ENCODE measurements at regions not wholly inside any gene's neighbourhood (a gene's known extent, or its start where the extent isn't known, plus 50 kb on each side); places are given as distances from the start of the nearest gene placed in this dataset.

DNA sequence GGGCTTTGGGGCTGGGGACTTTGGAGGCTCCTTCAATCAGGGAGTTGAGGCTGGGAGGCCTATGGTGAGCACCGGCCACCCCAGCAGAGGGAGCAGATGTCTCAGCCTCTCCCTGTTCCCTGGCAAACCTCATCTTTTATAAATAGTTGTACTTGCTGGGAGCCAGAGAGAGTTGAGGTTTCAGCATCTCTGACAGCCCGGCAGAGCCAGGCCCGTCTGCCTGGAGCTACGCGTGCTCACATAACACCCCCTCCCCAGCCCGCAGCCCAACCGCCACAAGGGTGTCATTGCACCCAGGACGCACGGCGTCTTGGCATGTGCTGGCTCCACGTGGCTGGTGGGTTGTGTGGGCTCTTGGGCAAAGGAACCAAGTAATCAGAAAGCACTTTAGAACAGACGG is 127.1 kb downstream of the CHST1 start:
- TF ChIP-seq, protein P1, sequence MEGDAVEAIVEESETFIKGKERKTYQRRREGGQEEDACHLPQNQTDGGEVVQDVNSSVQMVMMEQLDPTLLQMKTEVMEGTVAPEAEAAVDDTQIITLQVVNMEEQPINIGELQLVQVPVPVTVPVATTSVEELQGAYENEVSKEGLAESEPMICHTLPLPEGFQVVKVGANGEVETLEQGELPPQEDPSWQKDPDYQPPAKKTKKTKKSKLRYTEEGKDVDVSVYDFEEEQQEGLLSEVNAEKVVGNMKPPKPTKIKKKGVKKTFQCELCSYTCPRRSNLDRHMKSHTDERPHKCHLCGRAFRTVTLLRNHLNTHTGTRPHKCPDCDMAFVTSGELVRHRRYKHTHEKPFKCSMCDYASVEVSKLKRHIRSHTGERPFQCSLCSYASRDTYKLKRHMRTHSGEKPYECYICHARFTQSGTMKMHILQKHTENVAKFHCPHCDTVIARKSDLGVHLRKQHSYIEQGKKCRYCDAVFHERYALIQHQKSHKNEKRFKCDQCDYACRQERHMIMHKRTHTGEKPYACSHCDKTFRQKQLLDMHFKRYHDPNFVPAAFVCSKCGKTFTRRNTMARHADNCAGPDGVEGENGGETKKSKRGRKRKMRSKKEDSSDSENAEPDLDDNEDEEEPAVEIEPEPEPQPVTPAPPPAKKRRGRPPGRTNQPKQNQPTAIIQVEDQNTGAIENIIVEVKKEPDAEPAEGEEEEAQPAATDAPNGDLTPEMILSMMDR (IDR thresholded peaks at IDR 0.05; ENCODE audit: control insufficient read depth, insufficient read depth, low read depth, low read length, missing control alignments): no peak
- no peak for DNase-seq (ENCODE audit: low read depth)
- H3K4me3 ChIP-seq (ENCODE audit: control insufficient read depth, low read depth, low read length): no peak overlapping the region

DNA sequence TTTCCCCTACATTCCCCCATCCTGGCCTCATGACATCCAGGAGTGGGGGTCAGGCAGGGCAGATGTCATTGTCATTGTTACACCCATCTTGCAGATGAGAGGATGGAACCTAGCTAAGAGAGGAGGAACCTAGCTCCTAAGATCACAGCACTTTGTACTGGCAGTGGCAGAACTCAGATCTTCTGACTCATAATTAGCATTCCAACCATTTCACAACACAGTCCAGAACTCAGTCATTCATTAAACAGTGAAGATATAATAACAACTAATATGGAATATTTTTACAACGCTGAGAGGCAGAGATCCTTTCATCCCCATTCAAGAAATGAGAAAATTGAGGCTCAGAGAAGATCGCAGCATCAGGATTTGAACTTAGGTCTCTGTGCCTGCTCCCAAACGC is 127.8 kb downstream of the CHST1 start:
- DNase-seq (ENCODE audit: low read depth): no peak
- TF ChIP-seq, protein P1 (IDR thresholded peaks at IDR 0.05; ENCODE audit: control insufficient read depth, insufficient read depth, low read depth, low read length, missing control alignments): no peak
- H3K4me3 ChIP-seq (ENCODE audit: control insufficient read depth, low read depth, low read length): no peak overlapping the region

- no peak overlapping the region for H3K4me3 ChIP-seq (ENCODE audit: control insufficient read depth, low read depth, low read length)
- DNase-seq (ENCODE audit: low read depth): no peak
Observed at GRCh38 chr11:45535033-45535432, 130.4 kb downstream of the CHST1 start.

GRCh38 chr11:45534132-45534531 is 131.3 kb downstream of the CHST1 start:
- no peak overlapping the region for H3K4me3 ChIP-seq (ENCODE audit: control insufficient read depth, low read depth, low read length)
- TF ChIP-seq, protein P1 (IDR thresholded peaks at IDR 0.05; ENCODE audit: control insufficient read depth, insufficient read depth, low read depth, low read length, missing control alignments): no peak
- DNase-seq (ENCODE audit: low read depth): no peak

More at GRCh38 chr11:45535033-45535432, 130.4 kb downstream of the CHST1 start:
- TF ChIP-seq, protein P1 (IDR thresholded peaks at IDR 0.05; ENCODE audit: control insufficient read depth, insufficient read depth, low read depth, low read length, missing control alignments): no peak

DNA sequence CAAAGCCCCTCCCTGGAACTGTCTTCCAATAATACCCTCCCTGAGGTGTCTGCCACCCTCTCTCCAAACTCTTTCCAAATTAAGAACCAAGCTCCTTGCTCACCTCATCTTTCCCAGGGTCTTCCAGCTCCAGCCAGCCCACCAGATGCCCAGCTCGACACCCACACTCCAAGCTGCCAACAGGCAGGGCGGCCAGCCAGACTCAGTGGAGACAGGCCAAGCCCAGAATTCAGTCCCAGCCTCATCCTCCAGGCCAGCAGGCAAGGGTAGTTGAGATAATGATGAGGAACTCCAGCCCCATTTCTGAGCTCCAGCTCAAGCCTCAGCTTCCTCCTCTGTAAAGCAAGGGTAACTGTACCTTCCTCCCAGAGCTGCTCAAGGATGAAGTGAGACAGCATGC is 132.9 kb downstream of the CHST1 start:
- TF ChIP-seq, protein P1 (IDR thresholded peaks at IDR 0.05; ENCODE audit: control insufficient read depth, insufficient read depth, low read depth, low read length, missing control alignments): no peak
- no peak overlapping the region for H3K4me3 ChIP-seq (ENCODE audit: control insufficient read depth, low read depth, low read length)
- no peak for DNase-seq (ENCODE audit: low read depth)

DNA sequence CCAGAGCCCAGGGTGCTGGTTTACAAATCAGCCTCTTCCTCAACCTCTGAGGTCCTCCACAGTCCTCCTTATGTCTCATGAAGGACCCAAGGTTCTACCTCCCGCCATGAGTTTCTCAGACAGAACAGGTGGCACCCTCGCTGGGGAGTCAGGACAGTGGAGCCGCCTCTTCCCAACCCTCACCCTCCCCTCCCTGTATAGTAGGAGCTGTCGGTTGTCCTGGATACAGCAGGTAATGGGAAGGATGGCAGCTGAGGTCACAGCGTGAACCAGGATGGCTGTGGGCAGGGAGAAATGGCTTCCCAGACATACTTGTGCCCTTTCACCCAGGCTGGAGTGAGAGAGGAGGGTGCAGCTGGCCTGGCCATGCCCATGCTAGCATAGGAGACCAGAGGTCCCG is 134.6 kb downstream of the CHST1 start:
- no peak for DNase-seq (ENCODE audit: low read depth)
- no peak overlapping the region for H3K4me3 ChIP-seq (ENCODE audit: control insufficient read depth, low read depth, low read length)
- TF ChIP-seq, protein P1 (IDR thresholded peaks at IDR 0.05; ENCODE audit: control insufficient read depth, insufficient read depth, low read depth, low read length, missing control alignments): no peak

DNA sequence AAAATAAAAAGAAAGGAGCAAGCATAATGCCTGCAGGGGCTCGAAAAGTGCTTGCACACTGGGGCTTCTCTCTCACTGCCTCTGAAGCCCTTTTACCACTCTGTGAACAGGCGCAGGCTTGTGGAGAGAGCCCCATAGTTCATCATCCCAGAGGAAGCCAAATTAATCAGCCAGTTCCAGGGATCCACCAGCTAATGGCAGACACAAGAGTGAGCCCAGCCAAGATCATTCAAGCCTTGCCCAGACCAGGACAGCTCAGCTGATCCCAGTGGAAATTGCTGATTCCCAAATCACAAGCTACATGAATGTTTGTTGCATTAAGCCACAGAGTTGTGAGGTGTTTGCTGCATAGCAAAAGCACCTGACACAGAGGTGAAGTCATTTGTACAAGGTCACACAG is 135.3 kb downstream of the CHST1 start:
- DNase-seq (ENCODE audit: low read depth): no peak
- no peak overlapping the region for H3K4me3 ChIP-seq (ENCODE audit: control insufficient read depth, low read depth, low read length)
- TF ChIP-seq, protein P1 (IDR thresholded peaks at IDR 0.05; ENCODE audit: control insufficient read depth, insufficient read depth, low read depth, low read length, missing control alignments): no peak

Data from AG09309 (cell line).